Glomerular endothelial cell (primary cell): ENCODE measurements at regions not wholly inside any gene's neighbourhood (a gene's known extent, or its start where the extent isn't known, plus 50 kb on each side); places are given as distances from the start of the nearest gene placed in this dataset.
"Not testable (repeated sequence)": the region's sequence is repeated elsewhere in the genome, so short reads cannot be mapped to it uniquely, and the experiment has no call there.

Source experiments
- DNase-seq: peaks from one replicate; pipeline ENCODE4 v3.0.0-alpha.2; 2011; ENCODE audit warnings: low read depth, low spot score; ENCODE audit errors: extremely low read depth

- DNase-seq, result no peak
Measured at GRCh38 chr2:184047536-184047935, 550.8 kb upstream of the ZNF804A start.

GRCh38 chr2:184049566-184049965 lies 548.8 kb upstream of the ZNF804A start:
- no peak for DNase-seq

- peak; percentile 10 for DNase-seq
Measured at GRCh38 chr2:184053326-184053725, 545.0 kb upstream of the ZNF804A start.

- not testable (repeated sequence) for DNase-seq
Measured at GRCh38 chr2:184054419-184054818, 543.9 kb upstream of the ZNF804A start.

GRCh38 chr2:184057910-184058309 lies 540.4 kb upstream of the ZNF804A start:
- DNase-seq, result no peak

- not testable (repeated sequence) for DNase-seq
Measured at GRCh38 chr2:184060268-184060667, 538.1 kb upstream of the ZNF804A start.

GRCh38 chr2:184067502-184067901 lies 530.8 kb upstream of the ZNF804A start:
- DNase-seq, result no peak

GRCh38 chr2:184072470-184072869 lies 525.9 kb upstream of the ZNF804A start:
- DNase-seq, result no peak

GRCh38 chr2:184078496-184078895 lies 519.8 kb upstream of the ZNF804A start:
- no peak for DNase-seq

- DNase-seq, result no peak
Measured at GRCh38 chr2:184091456-184091855, 506.9 kb upstream of the ZNF804A start.

GRCh38 chr2:184113696-184114403 lies 484.5 kb upstream of the ZNF804A start:
- DNase-seq, result peak; percentile 16

- DNase-seq, result no peak
Measured at GRCh38 chr2:184114439-184114838, 483.9 kb upstream of the ZNF804A start.

GRCh38 chr2:184119989-184120800 lies 478.1 kb upstream of the ZNF804A start:
- DNase-seq, result no peak

- no peak for DNase-seq
Measured at GRCh38 chr2:184125867-184126266, 472.5 kb upstream of the ZNF804A start.

- no peak for DNase-seq
Measured at GRCh38 chr2:184129073-184129472, 469.3 kb upstream of the ZNF804A start.

GRCh38 chr2:184137955-184138354 lies 460.4 kb upstream of the ZNF804A start:
- no peak for DNase-seq

- DNase-seq, result no peak
Measured at GRCh38 chr2:184141866-184142265, 456.5 kb upstream of the ZNF804A start.

- DNase-seq, result no peak
Measured at GRCh38 chr2:184154438-184154837, 443.9 kb upstream of the ZNF804A start.

GRCh38 chr2:184155791-184156190 lies 442.5 kb upstream of the ZNF804A start:
- no peak for DNase-seq

GRCh38 chr2:184157141-184157540 lies 441.2 kb upstream of the ZNF804A start:
- DNase-seq, result no peak

GRCh38 chr2:184162426-184162825 lies 435.9 kb upstream of the ZNF804A start:
- no peak for DNase-seq

- not testable (repeated sequence) for DNase-seq
Measured at GRCh38 chr2:184168823-184169222, 429.5 kb upstream of the ZNF804A start.
